Cardiac septum (tissue), 1 donor: ENCODE measurements at regions not wholly inside any gene's neighbourhood (a gene's known extent, or its start where the extent isn't known, plus 50 kb on each side); places are given as distances from the start of the nearest gene placed in this dataset.

Experiments used
- DNase-seq: peaks from one replicate; pipeline ENCODE4 v3.0.0-alpha.2; 2020; ENCODE audit warnings: low spot score
- intact Hi-C: fragments of 100-400 bp; cut with DNase I; formaldehyde crosslinking; loops from one replicate; pipeline ENCODE4 v1.14.0; 2022
- donor health status: DM: no; HTN: no; CAD: no.

GRCh38 chr20:21653628-21654027 is 51.8 kb upstream of the PAX1 start:
- no peak for DNase-seq
- intact Hi-C loops: no loop called here

DNA sequence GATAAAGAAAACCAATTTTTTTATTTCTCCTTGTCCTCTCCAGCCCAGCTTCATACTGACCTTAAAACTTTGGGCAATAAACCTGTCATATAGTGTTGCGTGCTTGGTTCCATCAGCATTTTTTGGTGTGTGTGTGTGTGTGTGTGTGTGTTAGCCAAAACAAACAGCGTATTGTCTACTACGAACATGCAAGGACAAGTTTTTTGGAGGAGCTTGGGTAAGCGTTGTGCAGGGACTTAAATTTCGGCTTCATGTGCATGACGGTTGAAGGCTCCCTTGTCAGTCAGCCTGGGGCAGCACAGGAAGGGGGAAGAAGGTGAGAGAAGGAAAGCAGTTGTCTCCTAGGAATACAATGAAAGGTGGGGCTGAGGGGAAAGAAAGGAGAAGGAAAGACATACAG is 62.0 kb upstream of the PAX1 start:
- intact Hi-C loops: no loop called here
- DNase-seq: no peak

DNA sequence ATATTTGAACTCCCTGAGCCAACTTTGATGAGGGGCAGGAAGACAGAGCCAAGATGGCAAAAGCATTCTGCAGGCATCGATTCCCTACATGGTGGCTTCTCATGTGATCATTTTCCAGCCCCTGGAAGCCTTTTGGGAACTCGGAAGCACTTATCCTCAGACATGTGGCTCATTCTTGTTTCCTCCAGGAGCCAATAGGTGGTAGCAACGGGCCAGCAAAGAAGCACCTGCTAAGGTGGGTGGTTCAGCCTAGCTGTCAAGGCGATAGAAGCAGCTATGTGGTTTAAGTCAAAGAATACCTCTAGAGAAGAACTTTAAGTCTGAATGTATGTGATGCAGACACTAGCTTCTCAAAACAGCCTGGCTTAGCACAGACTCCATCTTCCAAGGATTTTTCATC is 64.9 kb upstream of the PAX1 start:
- intact Hi-C loops: no loop called here
- no peak for DNase-seq

DNA sequence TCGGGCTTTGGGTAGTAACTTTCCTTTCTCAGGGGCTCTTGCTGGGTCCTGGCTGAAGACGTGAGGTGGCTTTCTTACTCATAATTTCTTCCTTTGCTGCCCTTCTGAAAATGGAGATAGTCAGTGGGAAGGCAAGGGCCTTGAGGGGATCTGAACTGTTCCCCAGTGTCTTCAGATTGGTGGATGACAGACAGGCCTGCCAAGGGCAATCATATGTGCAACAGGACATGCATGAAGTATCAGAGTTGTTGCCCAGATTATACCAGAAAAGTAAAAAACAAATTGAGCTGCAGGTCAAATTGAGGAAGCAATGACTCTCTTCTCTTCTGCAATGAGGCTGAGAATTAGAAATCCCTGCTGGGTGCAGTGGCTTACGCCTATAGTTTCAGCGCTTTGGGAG is 71.6 kb upstream of the PAX1 start:
- intact Hi-C loops: no loop called here
- DNase-seq: no peak

GRCh38 chr20:21632735-21633053 is 72.8 kb upstream of the PAX1 start:
- no peak for DNase-seq
- intact Hi-C loops: no loop called here

DNA sequence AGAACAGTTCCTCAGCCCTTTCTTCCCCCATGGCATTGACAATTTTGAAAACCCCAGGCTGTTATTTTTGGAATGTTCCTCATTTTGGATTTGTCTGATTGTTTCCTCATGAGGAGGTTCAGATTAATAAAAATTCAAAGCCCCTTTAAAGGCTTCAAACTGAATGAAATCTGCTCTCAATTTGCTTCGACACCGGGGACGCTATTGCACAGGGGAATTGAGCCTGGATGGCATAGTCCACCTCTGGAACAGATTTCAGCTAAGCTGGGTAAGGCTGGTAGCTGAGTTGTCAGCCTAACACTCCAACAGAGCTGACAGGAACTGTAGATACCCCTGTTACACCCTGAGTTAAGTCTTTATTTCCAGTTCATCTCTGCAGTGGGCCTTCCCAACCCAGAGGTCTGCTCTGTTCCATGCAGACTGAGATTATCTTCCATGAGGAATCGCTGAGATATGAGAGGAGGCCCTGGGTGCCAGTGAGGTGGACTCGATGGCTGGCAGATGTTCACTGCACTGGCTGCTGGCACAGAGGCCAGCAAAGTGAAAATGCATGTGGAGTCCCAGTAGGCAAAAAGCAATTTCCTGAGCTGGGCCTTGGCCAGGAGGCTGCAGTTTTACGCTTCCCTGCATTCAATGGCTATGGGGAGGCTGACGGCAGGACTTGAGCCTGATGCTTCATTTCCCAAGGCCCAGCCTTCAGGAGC is 73.3 kb upstream of the PAX1 start:
- no peak for DNase-seq
- intact Hi-C loops: no loop called here

DNA sequence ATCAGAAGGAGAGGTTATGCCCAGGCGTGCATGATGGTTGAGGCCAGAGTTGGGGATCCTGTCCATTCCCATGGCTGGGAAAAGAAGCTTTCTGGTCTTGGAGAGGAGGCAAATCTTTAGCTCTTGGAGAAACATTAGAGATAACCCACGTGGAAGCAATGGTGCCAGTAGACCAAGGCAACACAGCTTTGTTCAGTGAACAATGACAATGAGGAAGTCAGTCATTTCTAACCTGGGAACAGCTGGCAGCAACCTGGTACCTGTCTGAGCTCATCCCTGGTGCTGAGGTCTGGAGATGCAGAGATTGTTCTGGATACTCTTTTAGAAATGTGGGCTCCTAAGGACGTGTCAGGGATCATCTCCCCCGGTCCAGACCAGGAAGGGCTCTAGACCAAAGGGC is 76.7 kb upstream of the PAX1 start:
- DNase-seq: no peak
- intact Hi-C loops: no loop called here

GRCh38 chr20:21623781-21624094 is 81.7 kb upstream of the PAX1 start:
- intact Hi-C loops: no loop called here
- DNase-seq: no peak

DNA sequence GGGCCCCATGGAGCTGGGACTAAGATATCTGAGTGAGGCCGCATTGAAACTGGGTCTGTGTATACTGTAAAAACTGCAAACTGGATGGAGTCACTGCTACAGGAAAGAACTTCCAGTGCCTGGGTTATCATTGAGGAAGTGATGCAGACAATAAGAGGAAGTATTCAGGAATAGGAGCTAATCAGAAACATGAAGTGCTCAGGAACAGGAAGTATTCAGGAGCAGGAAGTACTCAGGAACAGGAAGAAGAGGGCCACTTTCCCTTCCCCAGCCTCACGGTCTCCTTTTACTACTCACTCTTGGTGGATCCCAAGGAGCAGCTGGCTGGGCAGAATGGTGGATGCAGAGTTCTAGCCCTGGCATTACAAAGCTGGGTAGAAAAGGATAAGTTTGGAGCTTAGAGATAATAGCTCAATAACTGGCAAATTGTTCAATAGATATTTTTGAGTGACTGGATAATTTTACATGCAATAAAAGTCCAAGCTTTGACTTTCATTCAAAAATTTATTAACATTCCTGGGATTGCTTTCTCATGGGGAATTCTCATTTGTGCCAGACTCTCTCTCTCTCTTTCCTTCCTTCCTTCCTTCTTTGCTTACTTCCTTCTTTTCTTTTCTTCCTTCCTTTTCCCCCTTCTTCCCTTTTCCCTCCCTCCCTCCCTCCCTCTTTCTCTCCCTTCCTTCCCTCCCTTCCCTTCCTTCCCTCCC is 82.2 kb upstream of the PAX1 start:
- intact Hi-C loops: no loop called here
- DNase-seq: no peak

DNA sequence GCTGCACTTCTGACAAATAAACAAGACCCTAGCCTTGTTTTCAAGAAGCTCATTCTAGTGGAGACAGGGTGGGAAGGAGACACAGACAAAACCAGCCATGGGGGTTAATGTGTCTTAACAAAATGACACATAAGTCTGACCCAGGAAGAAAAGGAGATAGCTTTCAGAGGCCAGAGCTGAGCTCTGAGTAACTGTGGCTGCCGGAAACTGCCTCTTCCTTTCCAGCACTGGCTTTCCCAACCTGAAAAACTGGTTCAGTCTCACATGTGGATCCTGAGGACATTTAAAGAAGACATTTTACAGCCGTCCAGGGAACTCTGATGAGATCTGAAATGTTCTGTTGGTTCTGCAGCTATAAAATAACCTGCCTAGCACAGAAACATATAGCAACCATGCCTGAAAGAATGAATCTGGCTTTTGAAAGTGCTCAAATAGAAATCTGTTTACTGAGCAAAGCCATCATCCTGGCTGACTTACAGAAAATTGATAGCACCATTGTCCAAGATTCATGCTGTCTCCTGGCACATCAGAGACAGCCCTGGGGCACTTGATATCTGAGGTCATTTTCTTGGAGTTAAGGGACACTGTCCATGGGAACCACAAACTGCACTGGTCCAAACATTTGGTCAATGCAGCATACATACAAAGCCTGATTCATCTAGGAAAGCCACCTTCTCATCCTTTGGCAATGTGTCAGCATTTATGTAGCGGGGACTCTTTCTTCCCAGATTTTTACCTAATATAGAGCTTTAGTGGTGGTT is 83.2 kb upstream of the PAX1 start:
- intact Hi-C loops: no loop called here
- no peak for DNase-seq

DNA sequence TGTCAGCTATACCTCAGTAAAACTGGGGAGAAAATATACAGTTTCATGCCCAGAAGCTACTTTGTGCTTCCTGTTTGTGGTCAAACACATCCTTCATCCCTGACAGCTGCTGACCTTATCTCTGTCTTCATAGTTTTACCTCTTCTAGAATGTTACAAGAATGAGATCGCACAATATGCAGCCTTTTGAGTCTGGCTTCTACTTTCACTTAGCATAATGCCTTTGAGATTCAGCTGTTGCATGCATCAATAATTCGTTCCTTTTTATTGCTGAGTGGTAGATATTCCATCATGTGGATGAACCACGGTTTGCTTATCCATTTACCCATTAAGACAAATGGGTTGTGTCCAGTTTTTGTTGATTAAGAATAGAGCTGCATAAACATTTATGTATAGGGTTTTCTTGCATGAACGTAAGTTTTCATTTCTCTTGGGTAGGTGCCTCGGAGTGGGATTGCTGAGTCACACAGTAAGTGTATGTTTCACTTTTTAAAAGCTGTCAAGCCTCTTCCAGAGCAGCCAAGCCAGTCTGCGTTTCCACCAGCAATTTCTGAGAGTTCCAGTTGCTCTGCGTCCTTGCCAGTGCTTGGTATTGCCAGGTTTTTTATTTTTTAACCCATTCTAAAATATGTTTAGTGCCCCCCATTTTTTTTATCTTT is 86.6 kb upstream of the PAX1 start:
- no peak for DNase-seq
- intact Hi-C loops: loop anchor here (5.0 kb wide), 1 partner anchor 382 kb away; no protein-coding TSS in a partner anchor

- intact Hi-C loops: loop anchor here (5.0 kb wide), 1 partner anchor 378 kb away; no protein-coding TSS in a partner anchor
- no peak for DNase-seq
Observed at GRCh38 chr20:21615617-21616080, 89.8 kb upstream of the PAX1 start.

DNA sequence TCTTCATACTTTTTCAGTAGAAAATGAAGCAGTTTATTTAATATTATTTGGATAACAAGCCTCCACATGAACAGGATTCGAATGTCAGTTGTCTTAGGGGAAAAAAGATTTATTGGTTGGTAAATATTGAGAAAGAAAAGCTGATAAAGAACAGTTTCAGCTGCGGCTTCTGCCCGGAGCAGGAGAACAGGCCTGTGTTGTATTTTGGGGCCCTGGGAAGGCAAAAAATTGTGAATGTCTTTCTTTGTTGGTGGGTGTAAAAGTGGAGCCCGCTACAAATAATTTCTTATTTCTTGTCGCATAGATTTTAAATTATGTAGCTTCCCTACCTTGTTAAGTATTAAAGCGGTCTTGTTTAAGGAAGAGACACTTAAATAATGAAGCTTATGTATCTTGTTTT is 90.5 kb upstream of the PAX1 start:
- intact Hi-C loops: loop anchor here (5.0 kb wide), 1 partner anchor 378 kb away; no protein-coding TSS in a partner anchor
- no peak for DNase-seq

DNA sequence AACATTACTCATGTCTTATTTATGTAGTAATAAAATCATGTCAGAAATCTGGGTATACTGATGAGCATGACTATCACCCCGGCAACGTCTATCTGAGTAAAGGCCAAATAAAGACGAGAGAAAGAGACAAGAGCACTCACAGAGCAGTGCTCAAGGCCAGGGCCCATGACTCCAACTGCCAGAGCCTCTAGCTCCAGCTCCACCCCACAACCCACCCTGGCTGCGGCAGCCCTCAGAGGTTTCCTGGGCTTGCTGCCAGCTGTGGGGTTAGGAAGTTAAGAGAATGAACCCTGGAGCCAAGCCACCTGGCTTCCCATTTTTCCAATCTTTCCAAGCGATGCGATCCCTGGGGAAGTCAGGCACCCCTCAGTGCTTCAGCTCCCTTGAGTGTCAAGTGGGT is 92.0 kb upstream of the PAX1 start:
- intact Hi-C loops: no loop called here
- no peak for DNase-seq

- DNase-seq: no peak
- intact Hi-C loops: no loop called here
Observed at GRCh38 chr20:21609981-21610380, 95.5 kb upstream of the PAX1 start.

GRCh38 chr20:21609221-21609620 is 95.4 kb upstream of the NKX2-2 start:
- intact Hi-C loops: no loop called here
- no peak for DNase-seq

DNA sequence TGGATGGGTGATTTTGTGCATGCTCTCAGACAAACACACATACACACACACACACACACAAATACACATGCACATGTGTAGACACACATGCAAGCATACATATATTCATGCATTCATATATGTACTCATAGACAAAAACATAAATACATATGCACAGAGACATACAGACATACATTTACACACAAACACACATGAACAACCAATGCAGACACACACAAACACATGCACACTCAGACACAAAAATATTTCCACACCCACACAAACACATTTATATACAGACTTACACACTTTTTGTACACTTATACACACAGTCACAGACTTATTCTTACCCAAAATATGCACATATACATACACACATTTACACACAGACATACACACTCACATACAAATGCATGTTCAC is 94.9 kb upstream of the NKX2-2 start:
- intact Hi-C loops: no loop called here
- DNase-seq: no peak

GRCh38 chr20:21607971-21608725 is 94.3 kb upstream of the NKX2-2 start:
- intact Hi-C loops: no loop called here
- DNase-seq: no peak

- no peak for DNase-seq
- intact Hi-C loops: no loop called here
Observed at GRCh38 chr20:21601799-21602198, 87.9 kb upstream of the NKX2-2 start.

DNA sequence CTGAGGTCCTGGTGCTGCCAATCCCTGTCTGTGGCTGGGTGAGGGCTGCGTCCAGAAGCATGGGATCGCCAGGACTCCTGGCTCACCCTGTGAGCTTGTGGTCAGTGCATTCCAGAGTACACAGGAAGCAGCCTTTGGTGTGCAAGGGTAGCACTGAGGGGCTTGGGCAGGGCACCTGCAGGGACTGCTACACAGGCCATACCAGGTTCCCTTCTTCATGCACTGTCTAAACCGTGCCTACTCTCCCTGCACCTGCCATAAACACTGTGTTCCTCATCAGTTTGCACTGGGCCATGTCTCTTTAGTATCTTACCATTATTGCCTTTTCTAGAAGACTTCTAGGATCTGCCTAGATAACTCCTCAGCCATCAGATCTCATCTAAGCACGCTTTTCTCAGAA is 72.8 kb upstream of the NKX2-2 start:
- no peak for DNase-seq
- intact Hi-C loops: no loop called here
